Upper lobe of left lung (tissue), 4 donors: ENCODE measurements at regions not wholly inside any gene's neighbourhood (a gene's known extent, or its start where the extent isn't known, plus 50 kb on each side); places are given as distances from the start of the nearest gene placed in this dataset.

Experiments used
- CTCF ChIP-seq, 6 experiments: fragments of 450-650 bp in 4 of 6; fragments of 200-600 bp in 2 of 6; sonication (generic) in 2 of 6; IDR thresholded peaks; one replicate each; pipeline ENCODE4 v1.5.1; 2016 to 2019; ENCODE audit warnings: antibody characterized with exemption in 6 of 6
- EP300 ChIP-seq, 4 donors: sonication (generic); formaldehyde crosslinking; IDR thresholded peaks; one replicate each; pipeline ENCODE4 v1.5.1; 2017; ENCODE audit warnings: antibody characterized with exemption in 4 of 4, control low read depth in 2 of 4
- POLR2A ChIP-seq, 4 donors: fragments of 450-650 bp; IDR thresholded peaks; one replicate each; pipeline ENCODE4 v1.5.1; 2016 to 2017; ENCODE audit warnings: antibody characterized with exemption in 4 of 4, mild to moderate bottlenecking in 2 of 4
- POLR2AphosphoS5 ChIP-seq, 2 donors: sonication (generic); formaldehyde crosslinking; IDR thresholded peaks; one replicate each; pipeline ENCODE4 v1.5.1; 2017; ENCODE audit warnings: antibody characterized with exemption in 2 of 2

GRCh38 chr2:41004700-41005099 is 552.8 kb upstream of the SLC8A1 start:
- TF ChIP-seq CTCF (IDR thresholded peaks at IDR 0.05) = no peak
- TF ChIP-seq POLR2A (IDR thresholded peaks at IDR 0.05) = no peak
- no peak for TF ChIP-seq EP300 (IDR thresholded peaks at IDR 0.05)
- TF ChIP-seq POLR2AphosphoS5 (IDR thresholded peaks at IDR 0.05) = no peak
